ENCODE measurements at regions not wholly inside any gene's neighbourhood (a gene's known extent, or its start where the extent isn't known, plus 50 kb on each side); places are given as distances from the start of the nearest gene placed in this dataset.
"Not testable (repeated sequence)": the region's sequence is repeated elsewhere in the genome, so short reads cannot be mapped to it uniquely, and the experiment has no call there.

DNA sequence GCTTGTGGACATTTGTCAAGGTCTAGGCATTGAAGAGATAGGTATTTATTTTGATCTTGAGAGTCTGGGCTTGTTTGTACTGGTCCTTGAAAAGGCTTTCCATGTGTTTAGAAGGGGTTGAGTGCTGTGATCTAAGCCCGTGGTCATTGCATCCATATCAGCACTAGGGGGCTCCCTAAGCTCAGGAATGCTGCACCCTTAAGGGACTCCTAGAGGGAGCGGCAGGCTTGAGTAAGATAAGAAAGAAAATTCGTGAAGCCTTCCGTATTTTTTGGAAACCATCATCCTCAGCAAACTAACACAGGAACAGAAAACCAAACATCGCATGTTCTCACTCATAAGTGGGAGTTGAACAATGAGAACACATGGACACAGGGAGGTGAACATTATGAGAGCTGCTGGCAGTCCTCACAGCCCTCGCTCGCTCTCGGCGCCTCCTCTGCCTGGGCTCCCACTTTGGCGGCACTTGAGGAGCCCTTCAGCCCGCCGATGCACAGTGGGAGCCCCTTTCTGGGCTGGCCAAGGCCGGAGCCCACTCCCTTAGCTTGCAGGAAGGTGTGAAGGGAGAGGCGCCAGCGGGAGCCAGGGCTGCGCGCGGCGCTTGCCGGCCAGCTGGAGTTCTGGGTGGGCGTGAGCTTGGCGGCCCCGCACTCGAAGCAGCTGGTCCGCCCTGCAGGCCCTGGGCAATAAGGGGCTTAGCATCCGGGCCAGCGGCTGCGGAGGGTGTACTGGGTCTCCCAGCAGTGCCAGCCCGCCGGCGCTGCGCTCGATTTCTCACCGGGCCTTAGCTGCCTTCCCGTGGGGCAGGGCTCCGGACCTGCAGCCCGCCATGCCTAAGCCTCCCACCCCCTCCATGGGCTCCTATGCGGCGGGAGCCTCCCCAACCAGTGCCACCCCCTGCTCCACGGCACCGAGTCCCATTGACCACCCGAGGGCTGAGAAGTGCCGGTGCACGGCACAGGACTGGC, 201.2 kb upstream of the PCDH18 start:
- TF ChIP-seq RCOR1 (conservative IDR thresholded peaks at IDR 0.05; ENCODE audit: low read depth, low read length); HDAC2 (IDR thresholded peaks at IDR 0.05): not testable (repeated sequence)

All from GM12878 (cell line).